ENCODE measurements at regions not wholly inside any gene's neighbourhood (a gene's known extent, or its start where the extent isn't known, plus 50 kb on each side); places are given as distances from the start of the nearest gene placed in this dataset.

DNA sequence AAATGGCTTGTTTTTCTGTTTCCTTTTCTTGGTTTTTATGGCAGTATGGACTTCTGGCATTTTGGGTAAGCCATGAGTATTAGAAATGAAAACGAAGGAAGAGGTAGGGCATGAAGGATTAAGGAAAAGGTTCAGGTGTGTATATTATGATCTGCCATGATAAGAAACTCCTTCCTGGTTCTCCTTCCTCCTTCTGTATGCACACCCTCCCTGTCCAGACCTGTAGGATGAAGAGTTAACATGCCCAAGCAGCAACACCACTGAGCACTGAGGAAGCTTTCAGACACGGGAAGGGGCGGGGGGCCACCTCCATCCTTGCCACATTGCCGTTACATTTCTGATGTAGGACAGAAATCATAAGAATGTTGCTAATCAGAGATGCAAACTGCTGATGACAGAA, 361.0 kb upstream of the ZMIZ1 start:
- TF ChIP-seq POLR2A (IDR thresholded peaks at IDR 0.05): no peak
- TF ChIP-seq, protein P1, sequence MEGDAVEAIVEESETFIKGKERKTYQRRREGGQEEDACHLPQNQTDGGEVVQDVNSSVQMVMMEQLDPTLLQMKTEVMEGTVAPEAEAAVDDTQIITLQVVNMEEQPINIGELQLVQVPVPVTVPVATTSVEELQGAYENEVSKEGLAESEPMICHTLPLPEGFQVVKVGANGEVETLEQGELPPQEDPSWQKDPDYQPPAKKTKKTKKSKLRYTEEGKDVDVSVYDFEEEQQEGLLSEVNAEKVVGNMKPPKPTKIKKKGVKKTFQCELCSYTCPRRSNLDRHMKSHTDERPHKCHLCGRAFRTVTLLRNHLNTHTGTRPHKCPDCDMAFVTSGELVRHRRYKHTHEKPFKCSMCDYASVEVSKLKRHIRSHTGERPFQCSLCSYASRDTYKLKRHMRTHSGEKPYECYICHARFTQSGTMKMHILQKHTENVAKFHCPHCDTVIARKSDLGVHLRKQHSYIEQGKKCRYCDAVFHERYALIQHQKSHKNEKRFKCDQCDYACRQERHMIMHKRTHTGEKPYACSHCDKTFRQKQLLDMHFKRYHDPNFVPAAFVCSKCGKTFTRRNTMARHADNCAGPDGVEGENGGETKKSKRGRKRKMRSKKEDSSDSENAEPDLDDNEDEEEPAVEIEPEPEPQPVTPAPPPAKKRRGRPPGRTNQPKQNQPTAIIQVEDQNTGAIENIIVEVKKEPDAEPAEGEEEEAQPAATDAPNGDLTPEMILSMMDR (IDR thresholded peaks at IDR 0.05): no peak

Data from testis (tissue), 2 donors.